Neutrophil (primary cell): ENCODE measurements at regions not wholly inside any gene's neighbourhood (a gene's known extent, or its start where the extent isn't known, plus 50 kb on each side); places are given as distances from the start of the nearest gene placed in this dataset.
"Not testable (repeated sequence)": the region's sequence is repeated elsewhere in the genome, so short reads cannot be mapped to it uniquely, and the experiment has no call there.

Experiments used
- H3K27ac ChIP-seq: fragments of 200-600 bp; sonication (generic); 2 replicates; pipeline ENCODE4 v1.5.1; 2016; ENCODE audit warnings: mild to moderate bottlenecking, moderate library complexity
- H3K27me3 ChIP-seq: fragments of 200-600 bp; sonication (generic); 2 replicates; pipeline ENCODE4 v1.6.0; 2016; ENCODE audit warnings: mild to moderate bottlenecking
- H3K36me3 ChIP-seq: fragments of 200-600 bp; sonication (generic); 2 replicates; pipeline ENCODE4 v1.5.1; 2017
- H3K4me1 ChIP-seq, 2 experiments: fragments of 200-600 bp in 1 of 2; sonication (generic) in 1 of 2; 1 replicate in 1 of 2; 2 replicates in 1 of 2; pipeline versions ENCODE4 v1.5.1 to v1.6.1; 2013 to 2016; ENCODE audit warnings: low read depth in 1 of 2, low read length in 1 of 2, mild to moderate bottlenecking in 1 of 2, moderate library complexity in 1 of 2; ENCODE audit not compliant: control insufficient read depth in 1 of 2, insufficient read depth in 1 of 2
- H3K4me3 ChIP-seq, 2 experiments: fragments of 200-600 bp in 1 of 2; sonication (generic) in 1 of 2; 1 replicate in 1 of 2; 2 replicates in 1 of 2; pipeline ENCODE4 v1.5.1; 2013 to 2016; ENCODE audit warnings: low read depth in 1 of 2, low read length in 1 of 2, mild to moderate bottlenecking in 1 of 2, moderate library complexity in 1 of 2
- H3K9me3 ChIP-seq: fragments of 200-600 bp; sonication (generic); 2 replicates; pipeline ENCODE4 v1.5.1; 2016
- TF ChIP-seq, protein P1 (sequence below): fragments of 200-600 bp; sonication (generic); IDR thresholded peaks from 2 replicates; pipeline ENCODE4 v1.5.1; 2016; ENCODE audit warnings: antibody characterized with exemption

DNA sequence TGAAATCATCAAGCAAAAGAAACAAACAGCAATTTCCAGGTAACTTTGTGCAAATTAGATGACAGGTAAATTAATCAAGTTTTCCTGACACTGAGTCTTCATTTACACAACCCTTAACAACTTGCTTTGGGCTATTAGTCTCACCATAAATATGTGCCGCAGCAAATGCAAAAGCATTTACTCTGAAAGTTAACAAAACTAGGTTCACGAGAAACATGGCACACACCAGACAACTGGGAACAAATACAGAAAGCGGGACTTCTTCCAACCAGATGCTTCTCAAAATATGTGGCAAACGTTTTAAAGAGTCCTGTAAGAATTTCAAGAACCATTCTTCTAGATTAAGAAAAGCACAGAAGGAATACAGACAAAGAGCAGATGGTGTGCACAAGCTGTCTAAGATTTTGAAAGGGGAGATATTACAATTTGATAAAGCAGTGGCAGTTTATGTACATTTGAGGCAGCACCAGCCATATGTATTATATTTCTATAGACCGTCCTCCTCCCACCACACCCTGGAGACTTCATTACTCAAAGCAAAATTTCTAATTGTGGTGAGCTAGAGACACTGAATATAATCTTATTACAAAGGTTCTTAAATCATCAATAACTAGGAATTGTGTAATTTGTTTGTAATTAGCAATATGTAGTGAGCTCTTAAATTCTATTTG lies 192.5 kb upstream of the ADAMTS3 start:
- no peaks in the 10 kb centered on the region for H3K9me3 ChIP-seq
- TF ChIP-seq, protein P1, sequence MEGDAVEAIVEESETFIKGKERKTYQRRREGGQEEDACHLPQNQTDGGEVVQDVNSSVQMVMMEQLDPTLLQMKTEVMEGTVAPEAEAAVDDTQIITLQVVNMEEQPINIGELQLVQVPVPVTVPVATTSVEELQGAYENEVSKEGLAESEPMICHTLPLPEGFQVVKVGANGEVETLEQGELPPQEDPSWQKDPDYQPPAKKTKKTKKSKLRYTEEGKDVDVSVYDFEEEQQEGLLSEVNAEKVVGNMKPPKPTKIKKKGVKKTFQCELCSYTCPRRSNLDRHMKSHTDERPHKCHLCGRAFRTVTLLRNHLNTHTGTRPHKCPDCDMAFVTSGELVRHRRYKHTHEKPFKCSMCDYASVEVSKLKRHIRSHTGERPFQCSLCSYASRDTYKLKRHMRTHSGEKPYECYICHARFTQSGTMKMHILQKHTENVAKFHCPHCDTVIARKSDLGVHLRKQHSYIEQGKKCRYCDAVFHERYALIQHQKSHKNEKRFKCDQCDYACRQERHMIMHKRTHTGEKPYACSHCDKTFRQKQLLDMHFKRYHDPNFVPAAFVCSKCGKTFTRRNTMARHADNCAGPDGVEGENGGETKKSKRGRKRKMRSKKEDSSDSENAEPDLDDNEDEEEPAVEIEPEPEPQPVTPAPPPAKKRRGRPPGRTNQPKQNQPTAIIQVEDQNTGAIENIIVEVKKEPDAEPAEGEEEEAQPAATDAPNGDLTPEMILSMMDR = no peak

DNA sequence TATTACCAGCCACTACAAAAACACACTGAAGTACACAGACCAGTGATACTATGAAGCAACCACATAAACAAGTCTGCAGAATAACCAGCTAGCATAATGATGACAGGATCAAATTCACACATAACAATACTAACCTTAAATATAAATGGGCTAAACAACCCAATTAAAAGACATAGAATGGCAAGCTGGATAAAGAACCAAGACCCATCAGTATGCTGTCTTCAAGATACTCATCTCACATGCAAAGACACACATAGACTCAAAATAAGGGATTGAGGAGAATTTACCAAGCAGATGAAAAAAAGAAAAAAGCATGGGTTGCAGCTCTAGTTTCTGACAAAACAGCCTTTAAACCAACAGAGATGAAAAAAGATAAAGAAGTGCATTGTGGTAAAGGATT lies 184.4 kb upstream of the ADAMTS3 start:
- not testable (repeated sequence) for H3K27me3 ChIP-seq, H3K36me3 ChIP-seq, H3K4me1 ChIP-seq, H3K27ac ChIP-seq, H3K9me3 ChIP-seq, H3K4me3 ChIP-seq

More for the DNA sequence above, 192.5 kb upstream of the ADAMTS3 start:
- no peaks in the 10 kb centered on the region for H3K36me3 ChIP-seq
- H3K4me3 ChIP-seq = no peak overlapping the region
- H3K4me1 ChIP-seq = no peaks in the 10 kb centered on the region
- H3K27me3 ChIP-seq = no peaks in the 10 kb centered on the region
- H3K27ac ChIP-seq = no peak overlapping the region

DNA sequence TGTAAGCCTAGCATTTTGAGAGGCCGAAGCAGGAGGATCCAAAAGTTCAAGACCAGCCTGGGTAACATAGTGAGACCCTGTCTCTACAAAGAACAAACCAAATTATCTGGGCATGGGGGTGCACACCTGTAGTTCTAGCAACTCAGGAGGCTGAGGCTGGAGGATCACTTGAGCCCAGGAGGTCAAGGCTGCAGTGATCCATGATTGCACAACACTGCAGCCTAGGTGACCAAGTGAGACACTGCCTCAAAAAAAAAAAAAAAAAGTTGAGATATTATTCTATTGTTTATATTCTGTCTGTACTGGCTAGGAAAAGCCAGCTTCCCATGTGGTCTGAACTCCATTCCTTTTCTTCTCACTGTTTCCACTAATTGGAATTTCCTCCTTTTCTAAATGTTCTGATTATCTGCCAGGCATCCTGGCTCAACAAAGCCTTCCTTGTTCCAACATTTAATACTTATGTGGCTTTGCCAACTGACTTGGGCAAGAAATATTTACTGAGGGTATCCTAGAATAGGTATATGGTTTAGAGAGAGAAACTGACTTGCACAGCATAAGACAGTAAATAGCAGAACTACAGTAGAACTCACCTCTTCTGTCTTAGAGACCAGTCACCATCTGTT lies 175.2 kb upstream of the ADAMTS3 start:
- TF ChIP-seq, protein P1 = no peak
- Histone ChIP-seq H3K27ac (no peak overlapping the region), H3K9me3 (no peaks in the 10 kb centered on the region), H3K27me3 (no peaks in the 10 kb centered on the region), H3K4me1 (no peaks in the 10 kb centered on the region), H3K36me3 (no peaks in the 10 kb centered on the region), H3K4me3 (no peak overlapping the region)

DNA sequence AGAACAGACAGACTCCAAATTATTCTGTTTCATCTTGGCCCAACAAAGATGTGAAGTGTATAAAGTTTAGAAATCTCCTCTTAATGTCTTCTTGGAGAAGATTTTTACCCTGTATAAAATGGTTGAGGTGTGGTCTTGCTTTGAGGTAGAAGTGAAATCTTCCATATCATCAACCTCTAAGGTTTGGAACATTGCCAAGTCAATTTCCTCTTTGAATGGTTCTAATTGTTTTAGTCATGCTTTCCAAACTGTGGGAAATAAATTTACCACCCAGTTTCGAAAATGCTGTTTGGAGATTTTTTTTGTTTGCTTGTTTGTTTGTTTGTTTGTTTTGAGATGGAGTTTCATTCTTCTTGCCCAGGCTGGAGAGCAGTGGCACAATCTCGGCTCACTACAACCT lies 174.1 kb upstream of the ADAMTS3 start:
- Histone ChIP-seq H3K36me3 (no peaks in the 10 kb centered on the region), H3K4me3 (no peak overlapping the region), H3K27ac (no peak overlapping the region), H3K9me3 (no peaks in the 10 kb centered on the region), H3K4me1 (no peaks in the 10 kb centered on the region), H3K27me3 (no peaks in the 10 kb centered on the region)
- TF ChIP-seq, protein P1 = no peak

DNA sequence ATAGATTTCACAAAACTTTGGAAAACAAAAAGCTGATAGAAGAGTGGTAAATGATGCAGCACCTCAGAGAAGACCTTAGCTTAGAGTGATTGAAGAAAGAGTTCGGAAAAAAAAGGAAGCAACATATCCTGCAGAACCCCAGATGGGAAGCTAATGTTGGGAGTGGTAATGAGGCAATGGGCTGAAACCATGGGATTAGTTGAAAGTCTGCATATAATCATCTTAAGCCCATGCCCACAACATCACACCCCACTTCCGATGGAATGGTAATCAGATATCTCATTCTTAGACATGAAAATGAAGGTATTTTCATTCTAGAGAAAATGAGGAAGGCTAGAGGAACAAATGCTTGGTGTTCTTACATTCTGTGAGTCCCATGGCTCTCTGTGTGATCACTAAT lies 146.3 kb upstream of the ADAMTS3 start:
- TF ChIP-seq, protein P1 = no peak

DNA sequence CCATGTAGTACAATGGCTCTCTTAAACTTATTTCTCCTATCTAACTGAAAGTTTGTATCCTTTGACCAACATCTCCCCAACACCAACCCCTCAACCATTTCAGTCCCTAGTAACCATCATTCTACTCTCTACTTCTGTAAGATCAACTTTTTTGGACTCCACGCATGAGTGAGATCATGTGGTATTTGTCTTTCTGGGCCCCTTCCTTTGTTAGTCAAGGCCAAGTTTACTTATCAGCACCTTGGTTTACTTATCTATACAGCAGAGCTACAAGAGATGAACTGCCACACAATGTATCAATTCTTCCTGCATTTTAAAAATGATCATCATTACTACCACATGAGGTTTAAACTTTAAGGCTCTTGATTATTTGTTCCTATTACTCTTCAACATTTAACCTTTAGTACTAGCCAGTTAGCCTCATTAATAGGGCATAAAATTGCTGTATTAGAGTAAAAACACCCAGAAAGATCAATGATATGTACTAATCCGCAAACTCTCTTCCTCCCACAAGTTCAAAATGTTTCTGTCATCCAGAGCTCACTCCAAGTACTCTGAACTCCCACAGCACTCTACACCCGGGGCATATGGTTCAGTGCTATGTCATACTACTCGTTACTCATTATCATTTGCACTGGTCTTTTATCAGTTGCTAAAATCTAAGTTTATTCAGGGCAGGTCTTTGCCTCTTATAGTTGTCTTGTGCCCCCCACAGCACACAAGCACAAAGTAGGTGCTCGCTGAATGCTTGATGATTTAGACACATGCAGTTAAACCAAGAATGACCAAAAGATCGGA lies 145.7 kb upstream of the ADAMTS3 start:
- TF ChIP-seq, protein P1 = no peak
- H3K36me3 ChIP-seq = no peaks in the 10 kb centered on the region
- H3K27me3 ChIP-seq = no peaks in the 10 kb centered on the region

More for the DNA sequence above, 146.3 kb upstream of the ADAMTS3 start:
- H3K36me3 ChIP-seq = no peaks in the 10 kb centered on the region
- H3K27me3 ChIP-seq = no peaks in the 10 kb centered on the region
- H3K27ac ChIP-seq = no peak overlapping the region
- H3K4me3 ChIP-seq = no peak overlapping the region
- no peaks in the 10 kb centered on the region for H3K9me3 ChIP-seq
- no peaks in the 10 kb centered on the region for H3K4me1 ChIP-seq

More for the DNA sequence above, 145.7 kb upstream of the ADAMTS3 start:
- H3K4me1 ChIP-seq = no peaks in the 10 kb centered on the region
- H3K9me3 ChIP-seq = no peaks in the 10 kb centered on the region
- H3K27ac ChIP-seq = no peak overlapping the region
- H3K4me3 ChIP-seq = no peak overlapping the region
